ENCODE measurements at regions not wholly inside any gene's neighbourhood (a gene's known extent, or its start where the extent isn't known, plus 50 kb on each side); places are given as distances from the start of the nearest gene placed in this dataset.

DNA sequence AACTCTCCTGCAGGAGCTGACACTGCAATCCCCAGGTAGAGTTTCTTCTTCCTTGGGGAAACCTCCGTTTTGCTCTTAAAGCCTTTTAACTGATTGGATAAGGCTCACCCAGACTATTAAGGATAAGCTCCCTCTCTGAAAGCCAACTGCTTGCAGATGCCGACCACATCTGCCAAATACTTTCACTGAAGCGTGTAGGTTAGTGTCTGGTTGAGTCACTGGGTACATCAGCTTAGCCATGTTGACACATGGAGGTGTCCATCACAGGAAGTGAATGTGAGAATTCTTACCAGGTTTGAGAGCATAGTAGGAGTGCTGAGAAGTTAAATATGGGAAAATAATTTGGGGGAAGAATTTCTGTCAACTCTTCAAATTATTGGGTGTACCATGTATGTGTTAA lies 202.0 kb downstream of the AJAP1 start:
- Histone ChIP-seq H3K27ac (ENCODE audit: low read length) (no peak overlapping the region), H3K4me3 (ENCODE audit: low read length) (no peak overlapping the region), H2AFZ (ENCODE audit: low read length) (no peak overlapping the region), H3K9ac (ENCODE audit: low read length) (no peak overlapping the region), H3K79me2 (ENCODE audit: low read length) (no peaks in the 10 kb centered on the region), H3F3A (ENCODE audit: low read length, unreplicated experiment) (no peaks in the 10 kb centered on the region), H3K4me1 (ENCODE audit: insufficient read depth, low read length) (no peaks in the 10 kb centered on the region), H3K9me3 (ENCODE audit: low read length) (peaks cover 8% of the 10 kb centered on the region; the same call in 1 of the 2 replicates), H3K27me3 (ENCODE audit: low read length) (no peaks in the 10 kb centered on the region), H3K36me3 (ENCODE audit: low read depth, low read length) (no peaks in the 10 kb centered on the region), H3K4me2 (ENCODE audit: low read length) (no peak overlapping the region), H3K9me2 (replicated peaks; ENCODE audit: low read length) (no peaks in the 10 kb centered on the region), H4K20me1 (ENCODE audit: low read length) (no peaks in the 10 kb centered on the region)
- ChIA-PET POLR2A (ENCODE audit: unreplicated experiment) (no interaction called here), CTCF (no interaction called here)
- TF ChIP-seq, protein P1, sequence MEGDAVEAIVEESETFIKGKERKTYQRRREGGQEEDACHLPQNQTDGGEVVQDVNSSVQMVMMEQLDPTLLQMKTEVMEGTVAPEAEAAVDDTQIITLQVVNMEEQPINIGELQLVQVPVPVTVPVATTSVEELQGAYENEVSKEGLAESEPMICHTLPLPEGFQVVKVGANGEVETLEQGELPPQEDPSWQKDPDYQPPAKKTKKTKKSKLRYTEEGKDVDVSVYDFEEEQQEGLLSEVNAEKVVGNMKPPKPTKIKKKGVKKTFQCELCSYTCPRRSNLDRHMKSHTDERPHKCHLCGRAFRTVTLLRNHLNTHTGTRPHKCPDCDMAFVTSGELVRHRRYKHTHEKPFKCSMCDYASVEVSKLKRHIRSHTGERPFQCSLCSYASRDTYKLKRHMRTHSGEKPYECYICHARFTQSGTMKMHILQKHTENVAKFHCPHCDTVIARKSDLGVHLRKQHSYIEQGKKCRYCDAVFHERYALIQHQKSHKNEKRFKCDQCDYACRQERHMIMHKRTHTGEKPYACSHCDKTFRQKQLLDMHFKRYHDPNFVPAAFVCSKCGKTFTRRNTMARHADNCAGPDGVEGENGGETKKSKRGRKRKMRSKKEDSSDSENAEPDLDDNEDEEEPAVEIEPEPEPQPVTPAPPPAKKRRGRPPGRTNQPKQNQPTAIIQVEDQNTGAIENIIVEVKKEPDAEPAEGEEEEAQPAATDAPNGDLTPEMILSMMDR (conservative IDR thresholded peaks at IDR 0.05; ENCODE audit: low read depth, low read length), result no peak
- no peak for TF ChIP-seq EZH2phosphoT487 (IDR thresholded peaks at IDR 0.05; ENCODE audit: borderline replicate concordance, low read length)
- no peak for TF ChIP-seq EZH2 (IDR thresholded peaks at IDR 0.05; ENCODE audit: low read length, unreplicated experiment)
- no peak for DNase-seq
- no peak for ATAC-seq
- no TSS peak for BruUV-seq (replicated peaks)
- intact Hi-C loops (cut with micrococcal nuclease), result no loop called here

DNA sequence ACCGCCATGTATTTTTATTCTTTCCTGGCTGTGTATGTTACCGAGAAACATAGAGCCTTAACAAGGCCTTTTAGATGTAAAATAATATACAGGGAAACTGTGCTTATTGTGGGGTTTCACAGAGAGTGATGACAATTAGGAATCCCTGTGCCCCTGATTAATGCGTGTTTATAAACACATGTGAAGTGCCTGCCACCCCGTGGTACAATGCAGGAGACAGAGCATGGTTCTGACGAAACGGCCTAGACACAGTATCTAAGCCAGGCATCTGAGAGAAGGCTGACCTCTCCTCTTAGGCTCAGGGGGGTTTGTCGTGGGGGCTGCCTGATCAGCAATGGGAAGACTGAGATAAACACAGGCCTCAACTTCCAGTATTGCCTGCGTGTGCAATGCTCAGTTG lies 200.0 kb downstream of the AJAP1 start:
- no peak for DNase-seq
- TF ChIP-seq EZH2 (IDR thresholded peaks at IDR 0.05; ENCODE audit: low read length, unreplicated experiment), result no peak
- TF ChIP-seq, protein P1 (conservative IDR thresholded peaks at IDR 0.05; ENCODE audit: low read depth, low read length), result no peak
- TF ChIP-seq EZH2phosphoT487 (IDR thresholded peaks at IDR 0.05; ENCODE audit: borderline replicate concordance, low read length), result no peak

DNA sequence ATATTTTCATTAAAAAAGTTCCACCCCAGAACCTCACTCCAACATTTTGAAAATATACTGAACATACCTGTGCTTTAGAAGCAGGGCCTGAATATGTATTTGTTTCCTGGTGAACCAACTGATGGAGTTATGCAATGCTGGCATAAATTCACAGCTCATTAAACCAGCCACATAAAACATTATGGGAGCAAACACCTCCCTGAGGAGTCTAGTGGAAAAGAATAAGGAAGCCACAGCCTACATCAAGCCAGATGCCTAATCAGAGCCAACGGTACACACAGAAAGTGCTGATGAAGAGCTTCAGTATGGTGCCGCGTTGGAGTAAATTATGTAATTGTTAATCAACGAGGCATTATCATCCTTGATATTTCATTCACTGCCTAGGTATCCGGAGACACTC lies 199.5 kb downstream of the AJAP1 start:
- H3K4me1 ChIP-seq (ENCODE audit: insufficient read depth, low read length), result no peaks in the 10 kb centered on the region
- POLR2A ChIA-PET (ENCODE audit: unreplicated experiment), result no interaction called here
- CTCF ChIA-PET, result no interaction called here
- H3K4me2 ChIP-seq (ENCODE audit: low read length), result no peak overlapping the region
- H4K20me1 ChIP-seq (ENCODE audit: low read length), result no peaks in the 10 kb centered on the region
- no TSS peak for BruUV-seq (replicated peaks)
- no peaks in the 10 kb centered on the region for H3K27me3 ChIP-seq (ENCODE audit: low read length)
- intact Hi-C loops (cut with micrococcal nuclease), result no loop called here
- no peak for ATAC-seq
- H3K9me2 ChIP-seq (replicated peaks; ENCODE audit: low read length), result no peaks in the 10 kb centered on the region
- no peaks in the 10 kb centered on the region for H3K79me2 ChIP-seq (ENCODE audit: low read length)
- H2AFZ ChIP-seq (ENCODE audit: low read length), result no peak overlapping the region
- TF ChIP-seq EZH2phosphoT487 (IDR thresholded peaks at IDR 0.05; ENCODE audit: borderline replicate concordance, low read length) (no peak), EZH2 (IDR thresholded peaks at IDR 0.05; ENCODE audit: low read length, unreplicated experiment) (no peak)
- TF ChIP-seq, protein P1 (conservative IDR thresholded peaks at IDR 0.05; ENCODE audit: low read depth, low read length), result no peak
- no peaks in the 10 kb centered on the region for H3K36me3 ChIP-seq (ENCODE audit: low read depth, low read length)
- no peaks in the 10 kb centered on the region for H3F3A ChIP-seq (ENCODE audit: low read length, unreplicated experiment)
- no peak for DNase-seq
- H3K4me3 ChIP-seq (ENCODE audit: low read length), result no peak overlapping the region
- H3K27ac ChIP-seq (ENCODE audit: low read length), result no peak overlapping the region
- no peak overlapping the region for H3K9ac ChIP-seq (ENCODE audit: low read length)
- peaks cover 8% of the 10 kb centered on the region; the same call in 1 of the 2 replicates for H3K9me3 ChIP-seq (ENCODE audit: low read length)

More for the DNA sequence above, 200.0 kb downstream of the AJAP1 start:
- no peaks in the 10 kb centered on the region for H3F3A ChIP-seq (ENCODE audit: low read length, unreplicated experiment)
- no peaks in the 10 kb centered on the region for H3K79me2 ChIP-seq (ENCODE audit: low read length)
- ATAC-seq, result no peak
- no peaks in the 10 kb centered on the region for H3K9me2 ChIP-seq (replicated peaks; ENCODE audit: low read length)
- no peaks in the 10 kb centered on the region for H3K4me1 ChIP-seq (ENCODE audit: insufficient read depth, low read length)
- no peak overlapping the region for H3K4me2 ChIP-seq (ENCODE audit: low read length)
- BruUV-seq (replicated peaks), result no TSS peak
- no peak overlapping the region for H3K27ac ChIP-seq (ENCODE audit: low read length)
- H3K9ac ChIP-seq (ENCODE audit: low read length), result no peak overlapping the region
- no peaks in the 10 kb centered on the region for H3K36me3 ChIP-seq (ENCODE audit: low read depth, low read length)
- no peaks in the 10 kb centered on the region for H3K27me3 ChIP-seq (ENCODE audit: low read length)
- POLR2A ChIA-PET (ENCODE audit: unreplicated experiment), result no interaction called here
- CTCF ChIA-PET, result no interaction called here
- no peak overlapping the region for H2AFZ ChIP-seq (ENCODE audit: low read length)
- intact Hi-C loops (cut with micrococcal nuclease), result no loop called here
- peaks cover 8% of the 10 kb centered on the region; the same call in 1 of the 2 replicates for H3K9me3 ChIP-seq (ENCODE audit: low read length)
- no peaks in the 10 kb centered on the region for H4K20me1 ChIP-seq (ENCODE audit: low read length)
- H3K4me3 ChIP-seq (ENCODE audit: low read length), result no peak overlapping the region
